OCI-LY3 (cell line): ENCODE measurements at regions not wholly inside any gene's neighbourhood (a gene's known extent, or its start where the extent isn't known, plus 50 kb on each side); places are given as distances from the start of the nearest gene placed in this dataset.

ENCODE experiments used
- H2AFZ ChIP-seq: fragments of 200-600, 300-600 bp; shearing (Covaris generic); 2 replicates; pipeline ENCODE4 v1.6.0; 2014; ENCODE audit warnings: antibody characterized with exemption, low read depth, low read length
- H3K27ac ChIP-seq: fragments of 200-600, 300-600 bp; sonication (generic); 2 replicates; pipeline ENCODE4 v1.5.1; 2014; ENCODE audit warnings: mild to moderate bottlenecking, low read length, moderate library complexity, mixed read lengths
- H3K27me3 ChIP-seq: fragments of 200-600, 300-600 bp; sonication (generic); 2 replicates; pipeline ENCODE4 v1.6.1; 2014; ENCODE audit warnings: low read depth, low read length, mixed read lengths
- H3K36me3 ChIP-seq: fragments of 200-600, 300-600 bp; sonication (generic); replicated peaks from 2 replicates; pipeline ENCODE3; 2014; ENCODE audit warnings: low read depth, low read length, mixed read lengths
- H3K4me1 ChIP-seq: fragments of 300-600, 200-600 bp; sonication (generic); 2 replicates; pipeline ENCODE4 v1.6.1; 2014; ENCODE audit warnings: low read length, mixed read lengths
- H3K4me2 ChIP-seq: fragments of 200-600, 300-600 bp; sonication (generic); 2 replicates; pipeline ENCODE4 v1.6.1; 2014; ENCODE audit warnings: low read length, mixed read lengths
- H3K4me3 ChIP-seq: fragments of 300-600, 200-600 bp; sonication (generic); 2 replicates; pipeline ENCODE4 v1.5.1; 2014; ENCODE audit warnings: antibody characterized with exemption, mild to moderate bottlenecking, low read length, moderate library complexity
- H3K79me2 ChIP-seq: fragments of 300-600, 200-600 bp; shearing (Covaris generic); 2 replicates; pipeline ENCODE4 v1.6.1; 2014; ENCODE audit warnings: mild to moderate bottlenecking, low read length, mixed read lengths
- H3K9ac ChIP-seq: fragments of 300-600, 200-600 bp; shearing (Covaris generic); 2 replicates; pipeline ENCODE4 v1.6.0; 2014; ENCODE audit warnings: mild to moderate bottlenecking, low read length, moderate library complexity
- H3K9me3 ChIP-seq: fragments of 200-600, 300-600 bp; shearing (Covaris generic); 2 replicates; pipeline ENCODE4 v1.6.1; 2014; ENCODE audit warnings: low read length, mixed read lengths; ENCODE audit not compliant: insufficient read depth
- H4K20me1 ChIP-seq: fragments of 200-600, 300-600 bp; sonication (generic); 2 replicates; pipeline ENCODE4 v1.6.1; 2016; ENCODE audit warnings: low read length, mixed read lengths; ENCODE audit not compliant: insufficient read depth
- CTCF ChIP-seq: fragments of 200-600, 300-600 bp; sonication (generic); IDR thresholded peaks from 2 replicates; pipeline ENCODE4 v1.5.1; 2014; ENCODE audit warnings: antibody characterized with exemption, low read length, low read depth
- EZH2phosphoT487 ChIP-seq: fragments of 200-600 bp; shearing (Covaris generic); IDR thresholded peaks from 2 replicates; pipeline ENCODE4 v1.6.1; 2018; ENCODE audit warnings: antibody characterized with exemption, mixed run types, low read depth

GRCh38 chr18:30527226-30527625 lies 515.3 kb downstream of the DSC3 start:
- no peaks in the 10 kb centered on the region for H3K27me3 ChIP-seq
- TF ChIP-seq EZH2phosphoT487 (no peak), CTCF (no peak)
- H3K4me1 ChIP-seq: no peaks in the 10 kb centered on the region
- no peak overlapping the region for H3K9ac ChIP-seq
- no peak overlapping the region for H3K27ac ChIP-seq
- no peak overlapping the region for H3K4me3 ChIP-seq
- H3K4me2 ChIP-seq: no peak overlapping the region
- no peaks in the 10 kb centered on the region for H4K20me1 ChIP-seq
- H3K36me3 ChIP-seq: no peaks in the 10 kb centered on the region
- H2AFZ ChIP-seq: no peak overlapping the region
- no peaks in the 10 kb centered on the region for H3K79me2 ChIP-seq
- H3K9me3 ChIP-seq: no peaks in the 10 kb centered on the region

GRCh38 chr18:30522288-30522929 lies 520.1 kb downstream of the DSC3 start:
- Histone ChIP-seq H2AFZ (no peak overlapping the region), H4K20me1 (no peaks in the 10 kb centered on the region), H3K27ac (no peak overlapping the region), H3K9ac (no peak overlapping the region), H3K4me2 (no peak overlapping the region), H3K4me3 (no peak overlapping the region), H3K9me3 (no peaks in the 10 kb centered on the region), H3K36me3 (no peaks in the 10 kb centered on the region), H3K79me2 (no peaks in the 10 kb centered on the region), H3K27me3 (no peaks in the 10 kb centered on the region), H3K4me1 (no peaks in the 10 kb centered on the region)
- no peak for TF ChIP-seq EZH2phosphoT487
- TF ChIP-seq CTCF: no peak

DNA sequence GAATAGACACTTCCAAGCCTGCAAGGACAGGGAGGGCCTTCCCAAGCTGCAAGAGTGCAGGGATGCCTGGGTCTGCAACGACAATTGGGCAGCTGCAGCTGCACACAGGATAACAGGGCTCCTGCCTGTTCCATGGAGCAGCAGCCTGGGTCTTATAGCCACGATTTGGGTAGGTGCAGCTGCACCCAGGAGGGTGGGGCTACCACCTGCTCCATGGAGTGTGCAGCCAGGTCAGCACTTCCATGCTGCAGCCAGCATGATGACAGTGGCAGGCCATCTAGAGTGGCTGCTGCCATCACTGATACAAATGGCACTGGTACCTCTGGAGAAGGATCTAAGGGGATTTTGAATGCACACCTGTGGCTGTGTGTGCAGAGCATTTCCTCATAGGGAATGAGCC lies 528.5 kb downstream of the DSC3 start:
- TF ChIP-seq EZH2phosphoT487 (no peak), CTCF (no peak)
- no peak overlapping the region for H3K27ac ChIP-seq
- no peak overlapping the region for H3K4me3 ChIP-seq
- no peak overlapping the region for H2AFZ ChIP-seq
- H3K9me3 ChIP-seq: no peaks in the 10 kb centered on the region
- H3K9ac ChIP-seq: no peak overlapping the region
- H3K4me1 ChIP-seq: no peaks in the 10 kb centered on the region
- H3K79me2 ChIP-seq: no peaks in the 10 kb centered on the region
- no peaks in the 10 kb centered on the region for H4K20me1 ChIP-seq
- no peaks in the 10 kb centered on the region for H3K36me3 ChIP-seq
- no peaks in the 10 kb centered on the region for H3K27me3 ChIP-seq
- no peak overlapping the region for H3K4me2 ChIP-seq

- Histone ChIP-seq H3K27me3 (no peaks in the 10 kb centered on the region), H3K4me1 (no peaks in the 10 kb centered on the region), H4K20me1 (no peaks in the 10 kb centered on the region), H3K4me3 (no peak overlapping the region), H2AFZ (no peak overlapping the region), H3K27ac (no peak overlapping the region), H3K9ac (no peak overlapping the region), H3K79me2 (no peaks in the 10 kb centered on the region), H3K36me3 (no peaks in the 10 kb centered on the region), H3K4me2 (no peak overlapping the region), H3K9me3 (no peaks in the 10 kb centered on the region)
- TF ChIP-seq CTCF (no peak), EZH2phosphoT487 (no peak)
Observed at GRCh38 chr18:30512872-30513271, 529.7 kb downstream of the DSC3 start.
